Muscle layer of colon (tissue), 2 donors: ENCODE measurements at regions not wholly inside any gene's neighbourhood (a gene's known extent, or its start where the extent isn't known, plus 50 kb on each side); places are given as distances from the start of the nearest gene placed in this dataset.

Experiments used
- H3K27ac ChIP-seq: one replicate; pipeline ENCODE4 v1.7.0; 2013; ENCODE audit warnings: low read depth, mild to moderate bottlenecking, low read length, moderate library complexity
- H3K27me3 ChIP-seq, 2 donors: one replicate each; pipeline ENCODE4 v1.7.0; 2013; ENCODE audit warnings: low read length in 2 of 2, mild to moderate bottlenecking in 2 of 2; ENCODE audit not compliant: insufficient read depth in 2 of 2, control insufficient read depth in 1 of 2
- H3K36me3 ChIP-seq: one replicate; pipeline ENCODE4 v1.7.0; 2013; ENCODE audit warnings: mild to moderate bottlenecking, low read length; ENCODE audit not compliant: insufficient read depth
- H3K4me1 ChIP-seq: one replicate; pipeline ENCODE4 v1.7.0; 2013; ENCODE audit warnings: mild to moderate bottlenecking, low read length; ENCODE audit not compliant: insufficient read depth
- H3K4me3 ChIP-seq, 2 donors: one replicate each; pipeline ENCODE4 v1.7.0; 2013; ENCODE audit warnings: low read length in 2 of 2, low read depth in 1 of 2, mild to moderate bottlenecking in 1 of 2, moderate library complexity in 1 of 2
- H3K9ac ChIP-seq: one replicate; pipeline ENCODE4 v1.7.0; 2013; ENCODE audit warnings: low read length
- H3K9me3 ChIP-seq: one replicate; pipeline ENCODE4 v1.7.0; 2013; ENCODE audit warnings: mild to moderate bottlenecking, low read length
- donor health status: abdominal sarcoma.
- donor health status: Adenocarcinoma of cecum.

- Histone ChIP-seq H3K27me3 (no peaks in the 10 kb centered on the region), H3K4me1 (no peaks in the 10 kb centered on the region)
Observed at GRCh38 chr18:79614211-79614955, 65.2 kb upstream of the CTDP1 start.

GRCh38 chr18:79615091-79615490 is 64.5 kb upstream of the CTDP1 start:
- Histone ChIP-seq H3K27ac (no peak overlapping the region), H3K9ac (no peak overlapping the region), H3K36me3 (no peaks in the 10 kb centered on the region), H3K27me3 (no peaks in the 10 kb centered on the region), H3K4me1 (no peaks in the 10 kb centered on the region), H3K4me3 (no peak overlapping the region), H3K9me3 (no peaks in the 10 kb centered on the region)

More at GRCh38 chr18:79614211-79614955, 65.2 kb upstream of the CTDP1 start:
- Histone ChIP-seq H3K4me3 (no peak overlapping the region), H3K9ac (no peak overlapping the region), H3K27ac (no peak overlapping the region), H3K36me3 (no peaks in the 10 kb centered on the region), H3K9me3 (no peaks in the 10 kb centered on the region)

- Histone ChIP-seq H3K9me3 (no peaks in the 10 kb centered on the region), H3K36me3 (no peaks in the 10 kb centered on the region), H3K4me1 (no peaks in the 10 kb centered on the region), H3K27me3 (no peaks in the 10 kb centered on the region), H3K9ac (no peak overlapping the region), H3K27ac (no peak overlapping the region), H3K4me3 (no peak overlapping the region)
Observed at GRCh38 chr18:79615586-79615985, 64.0 kb upstream of the CTDP1 start.

DNA sequence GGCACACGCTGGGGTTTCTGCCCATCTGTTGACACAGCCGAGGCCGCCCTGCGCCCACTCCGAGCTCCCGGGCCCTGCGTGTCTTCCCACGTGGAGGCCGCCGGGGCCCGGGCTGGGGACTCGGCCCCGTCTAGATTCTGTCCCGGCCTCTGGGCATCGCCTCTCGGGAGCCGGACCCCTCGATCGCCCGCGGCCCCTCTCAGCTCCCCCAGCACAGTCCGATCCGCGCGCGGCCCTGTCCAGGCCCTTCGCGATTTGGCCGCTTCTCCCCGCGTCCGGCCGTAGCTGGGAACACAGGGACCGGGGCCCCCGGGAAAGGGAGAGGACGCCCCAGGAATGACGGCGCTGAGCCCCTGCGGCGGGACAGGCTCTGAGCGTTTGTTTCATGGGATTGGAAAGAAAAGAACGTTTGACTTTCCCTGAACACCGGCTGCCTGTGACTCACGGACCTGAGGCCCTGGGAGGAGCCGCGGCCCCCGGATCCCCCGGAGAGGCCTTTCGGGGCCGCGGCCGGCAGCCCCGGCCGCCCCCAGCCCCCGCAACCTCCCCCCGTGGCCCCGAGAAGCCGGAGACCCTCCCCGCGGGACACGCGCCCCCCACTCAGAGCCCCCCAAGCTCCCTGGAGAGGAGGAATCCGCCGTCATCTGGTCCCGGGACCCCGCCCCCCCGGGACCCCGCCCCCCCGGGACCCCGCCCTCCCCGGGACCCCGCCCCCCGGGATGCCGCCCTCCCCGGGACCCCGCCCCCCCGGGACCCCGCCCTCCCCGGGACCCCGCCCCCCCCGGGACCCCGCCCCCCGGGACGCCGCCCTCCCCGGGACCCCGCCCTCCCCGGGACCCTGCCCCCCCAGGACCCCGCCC is 62.7 kb upstream of the CTDP1 start:
- no peak overlapping the region for H3K9ac ChIP-seq
- no peaks in the 10 kb centered on the region for H3K9me3 ChIP-seq
- H3K36me3 ChIP-seq, result no peaks in the 10 kb centered on the region
- H3K27ac ChIP-seq, result no peak overlapping the region
- H3K27me3 ChIP-seq, result no peaks in the 10 kb centered on the region
- H3K4me3 ChIP-seq, result peak overlapping the region in 1 of 2 donors; percentile 50
- no peaks in the 10 kb centered on the region for H3K4me1 ChIP-seq

GRCh38 chr18:79617511-79618500 is 61.8 kb upstream of the CTDP1 start:
- Histone ChIP-seq H3K9ac (no peak overlapping the region), H3K27ac (no peak overlapping the region), H3K36me3 (no peaks in the 10 kb centered on the region), H3K4me1 (no peaks in the 10 kb centered on the region), H3K4me3 (no peak overlapping the region), H3K9me3 (no peaks in the 10 kb centered on the region), H3K27me3 (no peaks in the 10 kb centered on the region)

- Histone ChIP-seq H3K4me1 (no peaks in the 10 kb centered on the region), H3K9me3 (no peaks in the 10 kb centered on the region), H3K27ac (no peak overlapping the region), H3K27me3 (no peaks in the 10 kb centered on the region), H3K9ac (no peak overlapping the region), H3K36me3 (no peaks in the 10 kb centered on the region), H3K4me3 (no peak overlapping the region)
Observed at GRCh38 chr18:79620576-79621165, 58.9 kb upstream of the CTDP1 start.

DNA sequence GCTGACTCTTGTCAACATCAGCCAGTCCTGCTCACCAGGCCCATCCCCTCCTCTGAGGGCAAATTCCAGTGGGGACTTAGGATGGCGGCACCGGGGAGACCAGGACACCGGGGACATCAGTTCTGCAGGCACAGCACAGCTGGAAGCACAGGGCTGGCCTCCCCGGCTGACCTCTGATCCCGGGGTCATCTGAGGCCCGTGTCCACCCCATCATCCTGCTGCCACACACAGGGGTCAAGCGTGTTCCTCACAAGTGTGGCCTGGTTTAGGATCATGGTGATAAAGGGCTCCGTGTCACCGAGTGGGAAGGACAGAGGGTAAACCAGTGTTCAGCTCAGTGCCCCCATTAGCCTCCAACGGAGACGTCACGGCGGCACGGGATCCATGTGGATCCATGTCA is 58.1 kb upstream of the CTDP1 start:
- Histone ChIP-seq H3K9me3 (no peaks in the 10 kb centered on the region), H3K4me3 (no peak overlapping the region), H3K9ac (no peak overlapping the region)

GRCh38 chr18:79622004-79622403 is 57.6 kb upstream of the CTDP1 start:
- Histone ChIP-seq H3K36me3 (no peaks in the 10 kb centered on the region), H3K27ac (no peak overlapping the region), H3K4me3 (no peak overlapping the region), H3K9ac (no peak overlapping the region), H3K9me3 (no peaks in the 10 kb centered on the region), H3K4me1 (no peaks in the 10 kb centered on the region), H3K27me3 (no peaks in the 10 kb centered on the region)

More for the DNA sequence above, 58.1 kb upstream of the CTDP1 start:
- no peaks in the 10 kb centered on the region for H3K27me3 ChIP-seq
- H3K27ac ChIP-seq, result no peak overlapping the region
- no peaks in the 10 kb centered on the region for H3K4me1 ChIP-seq
- H3K36me3 ChIP-seq, result no peaks in the 10 kb centered on the region

DNA sequence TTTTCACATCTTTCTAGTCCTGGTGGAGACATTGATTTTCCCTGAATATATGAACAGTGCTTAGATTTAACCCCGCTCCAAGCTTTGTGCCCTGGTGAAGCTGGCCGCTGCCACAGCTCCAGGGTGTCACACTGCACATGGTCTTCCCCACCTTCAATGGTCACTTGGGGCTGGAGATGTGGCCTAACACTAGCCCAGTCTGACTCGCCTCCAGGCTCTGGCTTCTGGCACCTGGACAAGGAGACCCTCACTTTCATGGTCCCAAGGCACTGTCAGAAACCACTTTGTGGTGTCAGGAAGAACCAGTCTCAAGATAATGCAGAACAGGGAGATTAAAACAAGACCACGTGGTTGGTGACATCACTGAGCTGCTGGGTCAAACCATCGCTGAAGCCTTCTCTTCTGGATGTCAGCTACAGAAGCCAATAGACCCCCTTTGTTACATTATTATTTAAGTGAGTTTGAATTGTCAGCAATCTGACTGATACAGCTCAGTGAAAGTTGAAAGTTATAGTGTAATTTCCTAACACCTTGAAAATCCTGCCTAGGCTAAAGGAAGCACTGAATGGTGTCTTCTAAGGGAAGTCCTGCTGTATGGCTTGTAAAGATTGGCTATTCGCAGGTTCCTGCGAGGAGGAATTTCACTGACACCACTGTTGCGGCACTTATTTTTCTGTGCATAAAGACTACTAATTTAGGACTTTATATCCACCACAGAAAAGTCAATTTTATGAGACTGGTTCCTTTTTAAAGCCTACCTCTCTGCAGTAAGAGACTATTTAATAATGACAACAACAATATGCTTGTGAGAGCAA is 55.0 kb upstream of the CTDP1 start:
- Histone ChIP-seq H3K27me3 (no peaks in the 10 kb centered on the region), H3K4me3 (no peak overlapping the region), H3K9ac (no peak overlapping the region), H3K36me3 (no peaks in the 10 kb centered on the region), H3K9me3 (no peaks in the 10 kb centered on the region), H3K4me1 (no peaks in the 10 kb centered on the region), H3K27ac (no peak overlapping the region)

GRCh38 chr18:79625195-79625923 is 54.2 kb upstream of the CTDP1 start:
- Histone ChIP-seq H3K4me1 (no peaks in the 10 kb centered on the region), H3K9me3 (no peaks in the 10 kb centered on the region), H3K27ac (no peak overlapping the region), H3K27me3 (no peaks in the 10 kb centered on the region), H3K9ac (no peak overlapping the region), H3K4me3 (no peak overlapping the region), H3K36me3 (no peaks in the 10 kb centered on the region)
